CD14-positive monocyte (primary cell): ENCODE measurements at regions not wholly inside any gene's neighbourhood (a gene's known extent, or its start where the extent isn't known, plus 50 kb on each side); places are given as distances from the start of the nearest gene placed in this dataset.

Experiments used
- DNase-seq, 3 donors: peaks; one replicate each; pipeline ENCODE4 v3.0.0-alpha.2; 2011 to 2022
- H2AFZ ChIP-seq: 2 replicates; pipeline ENCODE4 v1.6.0; 2012; ENCODE audit warnings: mild to moderate bottlenecking, low read depth, low read length, inconsistent platforms; ENCODE audit not compliant: insufficient read depth, poor library complexity, severe bottlenecking
- H3K27ac ChIP-seq, 2 donors: 1 replicate in 1 of 2; 2 replicates in 1 of 2; pipeline ENCODE4 v1.5.1; 2012 to 2013; ENCODE audit warnings: low read length in 2 of 2, control low read depth in 1 of 2, inconsistent platforms in 1 of 2, low read depth in 1 of 2, mild to moderate bottlenecking in 1 of 2
- H3K27me3 ChIP-seq, 2 donors: one replicate each; pipeline versions ENCODE4 v1.6.0 to v1.6.1; 2011 to 2013; ENCODE audit warnings: low read length in 2 of 2; ENCODE audit not compliant: control insufficient read depth in 2 of 2, insufficient read depth in 2 of 2
- H3K36me3 ChIP-seq, 2 donors: replicated peaks in 1 of 2; 1 replicate in 1 of 2; 2 replicates in 1 of 2; pipeline versions ENCODE4 v1.5.1 to v1.6.1; 2012 to 2013; ENCODE audit warnings: low read length in 2 of 2, control low read depth in 1 of 2, inconsistent platforms in 1 of 2, mild to moderate bottlenecking in 1 of 2; ENCODE audit not compliant: insufficient read depth in 2 of 2, control insufficient read depth in 1 of 2
- H3K4me1 ChIP-seq, 2 donors: 1 replicate in 1 of 2; 2 replicates in 1 of 2; pipeline versions ENCODE4 v1.5.1 to v1.6.1; 2012 to 2013; ENCODE audit warnings: low read length in 2 of 2, control low read depth in 1 of 2, inconsistent platforms in 1 of 2, mild to moderate bottlenecking in 1 of 2, moderate library complexity in 1 of 2; ENCODE audit not compliant: insufficient read depth in 2 of 2, control insufficient read depth in 1 of 2
- H3K4me2 ChIP-seq: replicated peaks from 2 replicates; pipeline ENCODE3; 2012; ENCODE audit warnings: low read length, moderate library complexity, mild to moderate bottlenecking; ENCODE audit not compliant: poor library complexity, severe bottlenecking; ENCODE audit errors: extremely low read depth
- H3K4me3 ChIP-seq, 3 experiments: fragments of 200-600 bp in 1 of 3; sonication (generic) in 1 of 3; replicated peaks in 1 of 3; 1 replicate in 2 of 3; 2 replicates in 1 of 3; pipeline ENCODE4 v1.5.1; 2011 to 2013; ENCODE audit warnings: low read length in 3 of 3, mild to moderate bottlenecking in 3 of 3, control low read depth in 2 of 3, low read depth in 2 of 3, inconsistent platforms in 1 of 3, moderate library complexity in 1 of 3
- H3K79me2 ChIP-seq: 2 replicates; pipeline ENCODE4 v1.6.0; 2012; ENCODE audit warnings: mild to moderate bottlenecking, control low read depth, inconsistent platforms, low read length, moderate library complexity; ENCODE audit not compliant: insufficient read depth
- H3K9ac ChIP-seq: 2 replicates; pipeline ENCODE4 v1.6.0; 2017; ENCODE audit warnings: low read length, mild to moderate bottlenecking; ENCODE audit not compliant: insufficient read depth, poor library complexity, severe bottlenecking
- H3K9me3 ChIP-seq, 2 donors: replicated peaks in 1 of 2; 1 replicate in 1 of 2; 2 replicates in 1 of 2; pipeline versions ENCODE4 v1.5.1 to v1.6.1; 2012 to 2013; ENCODE audit warnings: low read length in 2 of 2, control low read depth in 1 of 2; ENCODE audit not compliant: control insufficient read depth in 1 of 2, insufficient read depth in 1 of 2
- H4K20me1 ChIP-seq: 2 replicates; pipeline ENCODE4 v1.6.0; 2012; ENCODE audit warnings: mild to moderate bottlenecking, low read length, control low read depth, moderate library complexity; ENCODE audit not compliant: insufficient read depth
- H3K27ac Mint-ChIP-seq, 7 donors: one replicate each; pipeline ENCODE4 v1.8.0; 2020; ENCODE audit warnings: mild to moderate bottlenecking in 7 of 7, mixed read lengths in 7 of 7, moderate library complexity in 6 of 7, inconsistent platforms in 2 of 7
- H3K27me3 Mint-ChIP-seq, 3 donors: one replicate each; pipeline ENCODE4 v1.8.0; 2021 to 2022; ENCODE audit warnings: low read depth in 3 of 3, mild to moderate bottlenecking in 3 of 3, mixed read lengths in 3 of 3, moderate library complexity in 3 of 3, inconsistent platforms in 1 of 3
- H3K36me3 Mint-ChIP-seq, 2 donors: one replicate each; pipeline ENCODE4 v1.8.0; 2020; ENCODE audit warnings: mixed read lengths in 2 of 2, inconsistent platforms in 1 of 2, mild to moderate bottlenecking in 1 of 2
- H3K4me1 Mint-ChIP-seq: one replicate; pipeline ENCODE4 v1.8.0; 2020; ENCODE audit warnings: mild to moderate bottlenecking, mixed read lengths
- H3K4me3 Mint-ChIP-seq, 2 donors: one replicate each; pipeline ENCODE4 v1.8.0; 2020; ENCODE audit warnings: mild to moderate bottlenecking in 2 of 2, mixed read lengths in 2 of 2, moderate library complexity in 1 of 2
- H3K9me3 Mint-ChIP-seq, 7 donors: one replicate each; pipeline ENCODE4 v1.8.0; 2020 to 2022; ENCODE audit warnings: mixed read lengths in 7 of 7, mild to moderate bottlenecking in 6 of 7, moderate library complexity in 6 of 7, inconsistent platforms in 2 of 7
- CTCF ChIP-seq: fragments of 200-600 bp; IDR thresholded peaks from one replicate; pipeline ENCODE4 v1.8.0; 2022; ENCODE audit warnings: antibody characterized with exemption, mild to moderate bottlenecking
- WGBS: methylation state at CpG from one replicate; pipeline ENCODE4 v1.1.5; 2013; ENCODE audit warnings: missing lambda C conversion rate; ENCODE audit not compliant: insufficient coverage; 5-methylcytosine and 5-hydroxymethylcytosine counted together
- intact Hi-C, 2 donors: fragments of 100-400 bp; cut with micrococcal nuclease; formaldehyde crosslinking; loops; one replicate each; pipeline versions ENCODE4 v1.15.0 to v1.15.1; 2023

DNA sequence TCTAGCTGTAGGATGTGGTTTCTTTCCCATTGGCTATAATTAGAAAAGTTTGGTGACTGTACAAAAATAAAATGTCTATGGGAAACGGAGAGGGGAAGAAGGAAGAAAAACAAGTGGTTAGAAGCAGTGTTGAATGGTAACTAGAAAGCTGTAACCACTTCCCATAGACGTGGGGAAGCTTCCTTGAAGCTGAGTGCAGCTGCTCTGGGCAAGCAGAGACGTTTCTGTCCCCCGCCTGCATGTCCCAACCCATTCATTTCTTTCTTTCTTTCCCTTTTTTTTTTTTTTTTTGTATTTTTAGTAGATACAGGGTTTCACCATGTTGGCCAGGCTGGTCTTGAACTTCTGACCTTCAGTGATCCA lies 367.8 kb upstream of the HS6ST1 start:
- Histone ChIP-seq H3K27ac (no peak overlapping the region), H4K20me1 (no peaks in the 10 kb centered on the region), H3K9ac (no peak overlapping the region), H3K27me3 (no peaks in the 10 kb centered on the region), H3K4me3 (peak overlapping the region in 1 of 3 experiments; percentile 4), H3K79me2 (no peaks in the 10 kb centered on the region), H2AFZ (no peak overlapping the region), H3K9me3 (no peaks in the 10 kb centered on the region), H3K4me2 (peak overlapping the region; percentile 19), H3K36me3 (no peaks in the 10 kb centered on the region), H3K4me1 (peaks cover 29 to 42% of the 10 kb centered on the region in 2 donors)
- intact Hi-C loops: no loop called here
- Mint-ChIP-seq H3K9me3 (no peaks in the 10 kb centered on the region), H3K4me3 (peak overlapping the region in 1 of 2 donors; percentile 79), H3K4me1 (peaks cover 38% of the 10 kb centered on the region), H3K27me3 (peaks cover 4 to 8% (median 6%) of the 10 kb centered on the region in 3 donors), H3K36me3 (no peaks in the 10 kb centered on the region), H3K27ac (peak overlapping the region in 2 of 7 donors; percentile 8 to 56)
- DNase-seq: peak; percentile 30 to 36 (median 34)
- TF ChIP-seq CTCF: no peak
- WGBS: 0% methylated on average over 1 of the region's 4 CpGs

DNA sequence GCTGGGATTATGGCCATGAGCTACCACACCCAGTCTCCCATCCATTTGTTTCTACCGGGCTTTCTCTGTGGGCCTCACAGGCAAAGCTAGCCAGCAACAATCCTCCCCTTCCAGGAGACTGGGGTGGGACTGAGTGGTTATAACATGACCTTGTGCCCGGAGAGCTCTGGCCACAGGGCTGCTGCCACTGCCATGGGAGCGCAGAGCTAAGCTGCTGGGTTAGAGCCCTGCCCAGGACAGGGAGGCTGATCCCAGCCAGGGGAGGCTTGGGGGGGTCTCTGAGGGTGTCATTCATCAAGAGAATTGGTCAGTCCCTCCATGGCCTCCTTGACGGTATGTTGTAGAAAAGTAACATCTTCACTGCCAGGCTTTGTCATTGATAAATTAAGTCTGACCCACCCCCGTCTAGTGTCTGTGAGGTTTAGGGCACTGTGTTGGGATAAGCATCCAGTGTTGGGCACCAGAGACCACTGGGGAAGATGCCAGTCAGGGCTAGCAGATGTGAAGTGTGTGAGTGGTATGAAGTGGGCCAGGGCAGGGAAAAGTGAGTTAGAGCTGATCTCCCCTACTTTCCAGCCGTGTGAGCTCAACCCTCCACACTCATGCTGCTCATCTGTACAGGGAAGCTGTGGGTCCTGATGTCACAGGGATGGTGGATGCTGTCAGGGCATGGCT lies 368.4 kb upstream of the HS6ST1 start:
- Histone ChIP-seq H3K27me3 (no peaks in the 10 kb centered on the region), H3K79me2 (no peaks in the 10 kb centered on the region), H3K9me3 (no peaks in the 10 kb centered on the region), H3K9ac (no peak overlapping the region), H3K4me3 (no peak overlapping the region), H4K20me1 (no peaks in the 10 kb centered on the region), H3K36me3 (no peaks in the 10 kb centered on the region), H3K4me1 (peaks cover 28 to 37% of the 10 kb centered on the region in 2 donors), H3K27ac (no peak overlapping the region), H2AFZ (no peak overlapping the region), H3K4me2 (no peak overlapping the region)
- H3K36me3 Mint-ChIP-seq: no peaks in the 10 kb centered on the region
- 90% methylated on average over 4 of the region's 6 CpGs for WGBS
- peak overlapping the region in 1 of 7 donors; percentile 56 for H3K27ac Mint-ChIP-seq
- no peaks in the 10 kb centered on the region for H3K9me3 Mint-ChIP-seq
- TF ChIP-seq CTCF: no peak
- H3K4me1 Mint-ChIP-seq: peaks cover 34% of the 10 kb centered on the region
- intact Hi-C loops: no loop called here
- no peak for DNase-seq
- H3K4me3 Mint-ChIP-seq: peak overlapping the region in 1 of 2 donors; percentile 35
- H3K27me3 Mint-ChIP-seq: peaks cover 5 to 8% (median 6%) of the 10 kb centered on the region in 3 donors
